Omental fat pad (tissue), 3 donors: ENCODE measurements at regions not wholly inside any gene's neighbourhood (a gene's known extent, or its start where the extent isn't known, plus 50 kb on each side); places are given as distances from the start of the nearest gene placed in this dataset.
"Not testable (repeated sequence)": the region's sequence is repeated elsewhere in the genome, so short reads cannot be mapped to it uniquely, and the experiment has no call there.

ENCODE experiments used
- ATAC-seq: fragments of 150-250 bp; one replicate; pipeline ENCODE4 v1.9.1; 2016; ENCODE audit warnings: mild to moderate bottlenecking, moderate library complexity; ENCODE audit not compliant: low FRiP score
- DNase-seq: peaks from one replicate; pipeline ENCODE4 v3.0.0-alpha.2; 2019; ENCODE audit warnings: low spot score
- CTCF ChIP-seq, 3 donors: fragments of 450-650 bp; IDR thresholded peaks; one replicate each; pipeline ENCODE4 v1.5.1; 2016 to 2017; ENCODE audit warnings: antibody characterized with exemption in 3 of 3, mild to moderate bottlenecking in 3 of 3, moderate library complexity in 2 of 3

GRCh38 chr11:22930816-22931594, 70.7 kb upstream of the CCDC179 start:
- DNase-seq (no peak), ATAC-seq (no peak)
- TF ChIP-seq CTCF (IDR thresholded peaks at IDR 0.05): no peak

- no peak for TF ChIP-seq CTCF (IDR thresholded peaks at IDR 0.05)
- ATAC-seq (no peak), DNase-seq (no peak)
These were observed 78.4 kb upstream of the CCDC179 start for GRCh38 chr11:22938691-22939090.

- not testable (repeated sequence) for ATAC-seq, DNase-seq
These were observed 81.3 kb upstream of the CCDC179 start for GRCh38 chr11:22941544-22941943.

- DNase-seq (no peak), ATAC-seq (no peak)
- TF ChIP-seq CTCF (IDR thresholded peaks at IDR 0.05): no peak
These were observed 97.5 kb upstream of the CCDC179 start for GRCh38 chr11:22957786-22958185.

- DNase-seq (no peak), ATAC-seq (no peak)
- no peak for TF ChIP-seq CTCF (IDR thresholded peaks at IDR 0.05)
These were observed 114.0 kb upstream of the CCDC179 start for GRCh38 chr11:22974251-22974650.

GRCh38 chr11:22976146-22976545, 115.9 kb upstream of the CCDC179 start:
- ATAC-seq: no peak
- DNase-seq: no peak
- TF ChIP-seq CTCF (IDR thresholded peaks at IDR 0.05): no peak

- ATAC-seq (no peak), DNase-seq (no peak)
- no peak for TF ChIP-seq CTCF (IDR thresholded peaks at IDR 0.05)
These were observed 122.6 kb upstream of the CCDC179 start for GRCh38 chr11:22982903-22983302.
